NCI-H446 treated with DMSO at 0.1 percent for 48 hours (cell line): ENCODE measurements at regions not wholly inside any gene's neighbourhood (a gene's known extent, or its start where the extent isn't known, plus 50 kb on each side); places are given as distances from the start of the nearest gene placed in this dataset.
A peak's percentile ranks its signal among the peaks of the same experiment; 100 is the strongest.
"Not testable (repeated sequence)": the region's sequence is repeated elsewhere in the genome, so short reads cannot be mapped to it uniquely, and the experiment has no call there.

Source experiments
- DNase-seq: peaks from one replicate; lab custom pipeline; 2025; lab: John Stamatoyannopoulos, UW

- no peak for DNase-seq
These were observed 315.6 kb downstream of the DLEU7 start for GRCh38 chr13:50527612-50528509.

- peak; percentile 77 for DNase-seq
These were observed 314.2 kb downstream of the DLEU7 start for GRCh38 chr13:50529154-50529882.

GRCh38 chr13:50531917-50532899, 311.3 kb downstream of the DLEU7 start:
- DNase-seq, result no peak

- DNase-seq, result no peak
These were observed 308.4 kb downstream of the DLEU7 start for GRCh38 chr13:50535050-50535449.

- DNase-seq, result no peak
These were observed 306.5 kb downstream of the DLEU7 start for GRCh38 chr13:50537029-50537428.

GRCh38 chr13:50539791-50540530, 303.5 kb downstream of the DLEU7 start:
- DNase-seq, result no peak

- DNase-seq, result no peak
These were observed 300.4 kb downstream of the DLEU7 start for GRCh38 chr13:50543141-50543540.

GRCh38 chr13:50543782-50544181, 299.7 kb downstream of the DLEU7 start:
- peak; percentile 38 for DNase-seq

- no peak for DNase-seq
These were observed 299.3 kb downstream of the DLEU7 start for GRCh38 chr13:50544211-50544610.

GRCh38 chr13:50547175-50547574, 296.3 kb downstream of the DLEU7 start:
- not testable (repeated sequence) for DNase-seq

- no peak for DNase-seq
These were observed 294.9 kb downstream of the DLEU7 start for GRCh38 chr13:50548586-50548985.

- peak; percentile 59 for DNase-seq
These were observed 294.1 kb downstream of the DLEU7 start for GRCh38 chr13:50549221-50549942.

GRCh38 chr13:50550151-50550550, 293.3 kb downstream of the DLEU7 start:
- DNase-seq, result no peak

GRCh38 chr13:50552424-50552966, 291.0 kb downstream of the DLEU7 start:
- DNase-seq, result no peak

GRCh38 chr13:50561739-50562138, 281.8 kb downstream of the DLEU7 start:
- no peak for DNase-seq

GRCh38 chr13:50566646-50567045, 276.8 kb downstream of the DLEU7 start:
- DNase-seq, result no peak

- DNase-seq, result no peak
These were observed 271.4 kb downstream of the DLEU7 start for GRCh38 chr13:50572129-50572528.

GRCh38 chr13:50573066-50573465, 270.4 kb downstream of the DLEU7 start:
- DNase-seq, result no peak

GRCh38 chr13:50574731-50575130, 268.8 kb downstream of the DLEU7 start:
- DNase-seq, result no peak

- no peak for DNase-seq
These were observed 268.4 kb downstream of the DLEU7 start for GRCh38 chr13:50575138-50575537.
